Caco-2 (cell line): ENCODE measurements at regions not wholly inside any gene's neighbourhood (a gene's known extent, or its start where the extent isn't known, plus 50 kb on each side); places are given as distances from the start of the nearest gene placed in this dataset.

ENCODE experiments used
- BruUV-seq: library from RNA; stranded (reverse); fragments of 400-500 nt; replicated peaks from 2 replicates; lab custom pipeline; 2021; lab: Mats Ljungman, UMichigan
- CTCF ChIA-PET: fragments of 300-600 bp; sonication (Branson Sonifier 250); formaldehyde crosslinking; loops from one replicate; lab custom pipeline; 2022; ENCODE audit warnings: antibody characterized with exemption; lab: Charles Lee
- POLR2A ChIA-PET: fragments of 300-600 bp; sonication (Branson Sonifier 250); formaldehyde crosslinking; loops from one replicate; lab custom pipeline; 2022; ENCODE audit warnings: antibody characterized with exemption; lab: Charles Lee
- DNase-seq, 2 experiments: peaks; one replicate each; pipeline versions ENCODE4 v3.0.0 to v3.0.0-alpha.2; 2020 to 2022
- H3K27me3 ChIP-seq: replicated peaks from 2 replicates; pipeline ENCODE4 v1.6.0; 2011; ENCODE audit warnings: low read length; ENCODE audit not compliant: control insufficient read depth, insufficient read depth
- H3K36me3 ChIP-seq: 2 replicates; pipeline ENCODE4 v1.5.1; 2011; ENCODE audit warnings: low read length; ENCODE audit not compliant: control insufficient read depth, insufficient read depth
- H3K4me1 ChIP-seq: fragments of 250-450 bp; sonication (Bioruptor Pico); 2 replicates; pipeline ENCODE4 v1.5.1; 2020; ENCODE audit warnings: mild to moderate bottlenecking
- H3K4me3 ChIP-seq: 2 replicates; pipeline ENCODE4 v1.5.1; 2011; ENCODE audit warnings: low read depth, mild to moderate bottlenecking, control low read depth, low read length
- H3K9me3 ChIP-seq: fragments of 250-450 bp; sonication (Bioruptor Pico); 2 replicates; pipeline ENCODE4 v1.5.1; 2020; ENCODE audit warnings: mild to moderate bottlenecking, moderate library complexity
- H3K27ac Mint-ChIP-seq: one replicate; pipeline ENCODE4 v1.8.0; 2022; ENCODE audit warnings: mixed read lengths; ENCODE audit not compliant: unreplicated experiment
- H3K27me3 Mint-ChIP-seq: one replicate; pipeline ENCODE4 v1.8.0; 2022; ENCODE audit warnings: mixed read lengths; ENCODE audit not compliant: insufficient read depth, unreplicated experiment
- H3K36me3 Mint-ChIP-seq: one replicate; pipeline ENCODE4 v1.8.0; 2022; ENCODE audit warnings: mild to moderate bottlenecking, mixed read lengths; ENCODE audit not compliant: insufficient read depth, unreplicated experiment
- H3K4me1 Mint-ChIP-seq: one replicate; pipeline ENCODE4 v1.8.0; 2022; ENCODE audit warnings: low read depth, mixed read lengths; ENCODE audit not compliant: unreplicated experiment
- H3K4me3 Mint-ChIP-seq: one replicate; pipeline ENCODE4 v1.8.0; 2022; ENCODE audit warnings: mild to moderate bottlenecking, moderate library complexity, mixed read lengths; ENCODE audit not compliant: unreplicated experiment
- H3K9me3 Mint-ChIP-seq: one replicate; pipeline ENCODE4 v1.8.0; 2022; ENCODE audit warnings: mixed read lengths; ENCODE audit not compliant: unreplicated experiment
- CTCF ChIP-seq, 2 experiments: fragments of 200-600 bp in 1 of 2; IDR thresholded peaks; 1 replicate in 1 of 2; 2 replicates in 1 of 2; pipeline versions ENCODE4 v1.5.1 to v1.8.0; 2011 to 2022; ENCODE audit warnings: antibody characterized with exemption in 1 of 2, control low read depth in 1 of 2, inconsistent platforms in 1 of 2, low read depth in 1 of 2, low read length in 1 of 2, mild to moderate bottlenecking in 1 of 2, moderate library complexity in 1 of 2; ENCODE audit not compliant: insufficient read depth in 1 of 2, severe bottlenecking in 1 of 2, unreplicated experiment in 1 of 2
- intact Hi-C: fragments of 100-400 bp; cut with micrococcal nuclease; formaldehyde crosslinking; loops from one replicate; pipeline ENCODE4 v1.10.0; 2022; ENCODE audit not compliant: unreplicated experiment

- no peak for DNase-seq
- POLR2A ChIA-PET, result no interaction called here
- Histone ChIP-seq H3K4me3 (no peak overlapping the region), H3K4me1 (no peaks in the 10 kb centered on the region), H3K27me3 (no peaks in the 10 kb centered on the region), H3K36me3 (no peaks in the 10 kb centered on the region), H3K9me3 (no peaks in the 10 kb centered on the region)
- CTCF ChIA-PET, result no interaction called here
- intact Hi-C loops, result no loop called here
- H3K4me1 Mint-ChIP-seq, result no peaks in the 10 kb centered on the region
- no peak for TF ChIP-seq CTCF (IDR thresholded peaks at IDR 0.05; ENCODE audit: insufficient read depth in 1 of 2, low read depth in 1 of 2, low read length in 1 of 2, severe bottlenecking in 1 of 2, unreplicated experiment in 1 of 2)
- H3K36me3 Mint-ChIP-seq, result no peaks in the 10 kb centered on the region
- BruUV-seq, result no TSS peak
- peaks cover 11% of the 10 kb centered on the region for H3K27me3 Mint-ChIP-seq
- no peak overlapping the region for H3K27ac Mint-ChIP-seq
- no peak overlapping the region for H3K4me3 Mint-ChIP-seq
- H3K9me3 Mint-ChIP-seq, result no peaks in the 10 kb centered on the region
These were observed 463.8 kb downstream of the PRKD1 start for GRCh38 chr14:29463727-29464395.

GRCh38 chr14:29465095-29465494, 462.6 kb downstream of the PRKD1 start:
- TF ChIP-seq CTCF (IDR thresholded peaks at IDR 0.05; ENCODE audit: insufficient read depth in 1 of 2, low read depth in 1 of 2, low read length in 1 of 2, severe bottlenecking in 1 of 2, unreplicated experiment in 1 of 2), result no peak
- Histone ChIP-seq H3K4me1 (no peaks in the 10 kb centered on the region), H3K9me3 (no peaks in the 10 kb centered on the region), H3K27me3 (no peaks in the 10 kb centered on the region), H3K36me3 (no peaks in the 10 kb centered on the region), H3K4me3 (no peak overlapping the region)
- BruUV-seq, result no TSS peak
- ChIA-PET POLR2A (no interaction called here), CTCF (no interaction called here)
- Mint-ChIP-seq H3K27me3 (peaks cover 5% of the 10 kb centered on the region), H3K4me1 (no peaks in the 10 kb centered on the region), H3K9me3 (no peaks in the 10 kb centered on the region), H3K4me3 (no peak overlapping the region), H3K27ac (no peak overlapping the region), H3K36me3 (no peaks in the 10 kb centered on the region)
- DNase-seq, result no peak
- intact Hi-C loops, result no loop called here

- no peak overlapping the region for H3K27ac Mint-ChIP-seq
- no peaks in the 10 kb centered on the region for H3K27me3 ChIP-seq
- DNase-seq, result no peak
- no peak overlapping the region for H3K4me3 Mint-ChIP-seq
- no peaks in the 10 kb centered on the region for H3K36me3 ChIP-seq
- BruUV-seq, result no TSS peak
- H3K9me3 ChIP-seq, result no peaks in the 10 kb centered on the region
- no peak overlapping the region for H3K4me3 ChIP-seq
- H3K4me1 ChIP-seq, result no peaks in the 10 kb centered on the region
- no peaks in the 10 kb centered on the region for H3K4me1 Mint-ChIP-seq
- ChIA-PET CTCF (no interaction called here), POLR2A (no interaction called here)
- no peaks in the 10 kb centered on the region for H3K27me3 Mint-ChIP-seq
- no peaks in the 10 kb centered on the region for H3K36me3 Mint-ChIP-seq
- no peaks in the 10 kb centered on the region for H3K9me3 Mint-ChIP-seq
- no peak for TF ChIP-seq CTCF (IDR thresholded peaks at IDR 0.05; ENCODE audit: insufficient read depth in 1 of 2, low read depth in 1 of 2, low read length in 1 of 2, severe bottlenecking in 1 of 2, unreplicated experiment in 1 of 2)
- intact Hi-C loops, result no loop called here
These were observed 452.0 kb downstream of the PRKD1 start for GRCh38 chr14:29475641-29476040.
